ENCODE measurements at regions not wholly inside any gene's neighbourhood (a gene's known extent, or its start where the extent isn't known, plus 50 kb on each side); places are given as distances from the start of the nearest gene placed in this dataset.

DNA sequence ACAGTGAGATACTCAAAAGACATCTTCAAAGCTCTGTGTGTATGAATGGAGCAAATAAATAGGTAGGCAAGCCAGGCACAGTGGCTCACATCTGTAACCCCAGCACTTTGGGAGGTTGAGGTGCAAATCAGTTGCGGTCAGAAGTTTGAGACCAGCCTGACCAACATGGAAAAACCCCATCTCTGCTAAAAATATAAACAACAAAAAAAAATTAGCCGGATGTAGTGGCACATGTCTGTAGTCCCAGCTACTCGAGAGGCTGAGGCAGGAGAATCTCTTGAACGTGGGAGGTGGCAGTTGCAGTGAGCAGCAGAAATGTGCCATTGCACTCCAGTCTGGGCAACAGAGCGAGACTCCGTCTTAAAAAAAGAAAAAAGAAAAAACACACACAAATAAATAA, 945.1 kb upstream of the PIK3C3 start:
- TF ChIP-seq, protein P1, sequence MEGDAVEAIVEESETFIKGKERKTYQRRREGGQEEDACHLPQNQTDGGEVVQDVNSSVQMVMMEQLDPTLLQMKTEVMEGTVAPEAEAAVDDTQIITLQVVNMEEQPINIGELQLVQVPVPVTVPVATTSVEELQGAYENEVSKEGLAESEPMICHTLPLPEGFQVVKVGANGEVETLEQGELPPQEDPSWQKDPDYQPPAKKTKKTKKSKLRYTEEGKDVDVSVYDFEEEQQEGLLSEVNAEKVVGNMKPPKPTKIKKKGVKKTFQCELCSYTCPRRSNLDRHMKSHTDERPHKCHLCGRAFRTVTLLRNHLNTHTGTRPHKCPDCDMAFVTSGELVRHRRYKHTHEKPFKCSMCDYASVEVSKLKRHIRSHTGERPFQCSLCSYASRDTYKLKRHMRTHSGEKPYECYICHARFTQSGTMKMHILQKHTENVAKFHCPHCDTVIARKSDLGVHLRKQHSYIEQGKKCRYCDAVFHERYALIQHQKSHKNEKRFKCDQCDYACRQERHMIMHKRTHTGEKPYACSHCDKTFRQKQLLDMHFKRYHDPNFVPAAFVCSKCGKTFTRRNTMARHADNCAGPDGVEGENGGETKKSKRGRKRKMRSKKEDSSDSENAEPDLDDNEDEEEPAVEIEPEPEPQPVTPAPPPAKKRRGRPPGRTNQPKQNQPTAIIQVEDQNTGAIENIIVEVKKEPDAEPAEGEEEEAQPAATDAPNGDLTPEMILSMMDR (IDR thresholded peaks at IDR 0.05; ENCODE audit: low read depth, low read length, missing input control): no peak
- TF ChIP-seq, protein P2, sequence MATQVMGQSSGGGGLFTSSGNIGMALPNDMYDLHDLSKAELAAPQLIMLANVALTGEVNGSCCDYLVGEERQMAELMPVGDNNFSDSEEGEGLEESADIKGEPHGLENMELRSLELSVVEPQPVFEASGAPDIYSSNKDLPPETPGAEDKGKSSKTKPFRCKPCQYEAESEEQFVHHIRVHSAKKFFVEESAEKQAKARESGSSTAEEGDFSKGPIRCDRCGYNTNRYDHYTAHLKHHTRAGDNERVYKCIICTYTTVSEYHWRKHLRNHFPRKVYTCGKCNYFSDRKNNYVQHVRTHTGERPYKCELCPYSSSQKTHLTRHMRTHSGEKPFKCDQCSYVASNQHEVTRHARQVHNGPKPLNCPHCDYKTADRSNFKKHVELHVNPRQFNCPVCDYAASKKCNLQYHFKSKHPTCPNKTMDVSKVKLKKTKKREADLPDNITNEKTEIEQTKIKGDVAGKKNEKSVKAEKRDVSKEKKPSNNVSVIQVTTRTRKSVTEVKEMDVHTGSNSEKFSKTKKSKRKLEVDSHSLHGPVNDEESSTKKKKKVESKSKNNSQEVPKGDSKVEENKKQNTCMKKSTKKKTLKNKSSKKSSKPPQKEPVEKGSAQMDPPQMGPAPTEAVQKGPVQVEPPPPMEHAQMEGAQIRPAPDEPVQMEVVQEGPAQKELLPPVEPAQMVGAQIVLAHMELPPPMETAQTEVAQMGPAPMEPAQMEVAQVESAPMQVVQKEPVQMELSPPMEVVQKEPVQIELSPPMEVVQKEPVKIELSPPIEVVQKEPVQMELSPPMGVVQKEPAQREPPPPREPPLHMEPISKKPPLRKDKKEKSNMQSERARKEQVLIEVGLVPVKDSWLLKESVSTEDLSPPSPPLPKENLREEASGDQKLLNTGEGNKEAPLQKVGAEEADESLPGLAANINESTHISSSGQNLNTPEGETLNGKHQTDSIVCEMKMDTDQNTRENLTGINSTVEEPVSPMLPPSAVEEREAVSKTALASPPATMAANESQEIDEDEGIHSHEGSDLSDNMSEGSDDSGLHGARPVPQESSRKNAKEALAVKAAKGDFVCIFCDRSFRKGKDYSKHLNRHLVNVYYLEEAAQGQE (IDR thresholded peaks at IDR 0.05): no peak
- TF ChIP-seq EGR1 (IDR thresholded peaks at IDR 0.05; ENCODE audit: low read depth in 2 of 2) (no peak), SP1 (IDR thresholded peaks at IDR 0.05) (no peak), TAF1 (conservative IDR thresholded peaks at IDR 0.05) (no peak), RXRA (IDR thresholded peaks at IDR 0.05) (no peak), JUND (IDR thresholded peaks at IDR 0.05) (no peak), RAD21 (IDR thresholded peaks at IDR 0.05) (no peak), YY1 (IDR thresholded peaks at IDR 0.05) (no peak)
- TF ChIP-seq, protein P3, sequence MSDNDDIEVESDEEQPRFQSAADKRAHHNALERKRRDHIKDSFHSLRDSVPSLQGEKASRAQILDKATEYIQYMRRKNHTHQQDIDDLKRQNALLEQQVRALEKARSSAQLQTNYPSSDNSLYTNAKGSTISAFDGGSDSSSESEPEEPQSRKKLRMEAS (IDR thresholded peaks at IDR 0.05): no peak
- TF ChIP-seq, protein P4, sequence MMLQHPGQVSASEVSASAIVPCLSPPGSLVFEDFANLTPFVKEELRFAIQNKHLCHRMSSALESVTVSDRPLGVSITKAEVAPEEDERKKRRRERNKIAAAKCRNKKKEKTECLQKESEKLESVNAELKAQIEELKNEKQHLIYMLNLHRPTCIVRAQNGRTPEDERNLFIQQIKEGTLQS (IDR thresholded peaks at IDR 0.05): no peak

All from liver (tissue), 3 donors.